B cell (primary cell): ENCODE measurements at regions not wholly inside any gene's neighbourhood (a gene's known extent, or its start where the extent isn't known, plus 50 kb on each side); places are given as distances from the start of the nearest gene placed in this dataset.

ENCODE experiments used
- CTCF ChIP-seq: fragments of 200-600 bp; IDR thresholded peaks from one replicate; pipeline ENCODE4 v1.8.0; 2022; ENCODE audit warnings: antibody characterized with exemption, mild to moderate bottlenecking
- EZH2 ChIP-seq: IDR thresholded peaks from 2 replicates; pipeline ENCODE4 v1.6.1; 2012; ENCODE audit warnings: borderline replicate concordance, low read depth, mild to moderate bottlenecking, moderate library complexity, low read length; ENCODE audit not compliant: insufficient read depth, poor library complexity, severe bottlenecking

- TF ChIP-seq CTCF (no peak), EZH2 (no peak)
Observed at GRCh38 chr4:31692399-31692940, 972.3 kb downstream of the PCDH7 start.
